ENCODE measurements at regions not wholly inside any gene's neighbourhood (a gene's known extent, or its start where the extent isn't known, plus 50 kb on each side); places are given as distances from the start of the nearest gene placed in this dataset.
"Not testable (repeated sequence)": the region's sequence is repeated elsewhere in the genome, so short reads cannot be mapped to it uniquely, and the experiment has no call there.

GRCh38 chr12:84411031-84411430 lies 501.6 kb downstream of the SLC6A15 start:
- Histone ChIP-seq H3K36me3 (ENCODE audit: control insufficient read depth in 4 of 4, insufficient read depth in 3 of 4, low read depth in 1 of 4, low read length in 3 of 4) (no peaks in the 10 kb centered on the region), H3K9ac (ENCODE audit: low read depth in 1 of 2, low read length in 2 of 2) (no peak overlapping the region), H3K27ac (ENCODE audit: low read depth in 1 of 2, low read length in 2 of 2) (no peak overlapping the region), H3K9me3 (ENCODE audit: control insufficient read depth in 4 of 4, low read length in 3 of 4) (no peaks in the 10 kb centered on the region), H3K27me3 (ENCODE audit: control insufficient read depth in 4 of 4, insufficient read depth in 4 of 4, low read length in 3 of 4) (no peaks in the 10 kb centered on the region), H3K4me3 (ENCODE audit: low read depth in 1 of 3, low read length in 3 of 3) (no peak overlapping the region), H3K4me1 (ENCODE audit: control insufficient read depth in 4 of 4, insufficient read depth in 4 of 4, low read length in 3 of 4) (no peaks in the 10 kb centered on the region)
- WGBS, result 52% methylated on average over 3 of the region's 3 CpGs
- no peak for DNase-seq (ENCODE audit: low spot score)
- no peak for TF ChIP-seq YY1 (IDR thresholded peaks at IDR 0.05)
- TF ChIP-seq, protein P1, sequence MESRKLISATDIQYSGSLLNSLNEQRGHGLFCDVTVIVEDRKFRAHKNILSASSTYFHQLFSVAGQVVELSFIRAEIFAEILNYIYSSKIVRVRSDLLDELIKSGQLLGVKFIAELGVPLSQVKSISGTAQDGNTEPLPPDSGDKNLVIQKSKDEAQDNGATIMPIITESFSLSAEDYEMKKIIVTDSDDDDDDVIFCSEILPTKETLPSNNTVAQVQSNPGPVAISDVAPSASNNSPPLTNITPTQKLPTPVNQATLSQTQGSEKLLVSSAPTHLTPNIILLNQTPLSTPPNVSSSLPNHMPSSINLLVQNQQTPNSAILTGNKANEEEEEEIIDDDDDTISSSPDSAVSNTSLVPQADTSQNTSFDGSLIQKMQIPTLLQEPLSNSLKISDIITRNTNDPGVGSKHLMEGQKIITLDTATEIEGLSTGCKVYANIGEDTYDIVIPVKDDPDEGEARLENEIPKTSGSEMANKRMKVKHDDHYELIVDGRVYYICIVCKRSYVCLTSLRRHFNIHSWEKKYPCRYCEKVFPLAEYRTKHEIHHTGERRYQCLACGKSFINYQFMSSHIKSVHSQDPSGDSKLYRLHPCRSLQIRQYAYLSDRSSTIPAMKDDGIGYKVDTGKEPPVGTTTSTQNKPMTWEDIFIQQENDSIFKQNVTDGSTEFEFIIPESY (IDR thresholded peaks at IDR 0.05), result no peak
- no peak for TF ChIP-seq FOXA1 (IDR thresholded peaks at IDR 0.05)
- no peak for TF ChIP-seq GABPA (IDR thresholded peaks at IDR 0.05 in 1 of 2, conservative IDR thresholded peaks at IDR 0.05 in 1 of 2)
- no peak for TF ChIP-seq TAF1 (conservative IDR thresholded peaks at IDR 0.05)
- TF ChIP-seq HNF4G (IDR thresholded peaks at IDR 0.05), result no peak
- TF ChIP-seq NR2F2 (IDR thresholded peaks at IDR 0.05), result no peak
- TF ChIP-seq JUND (IDR thresholded peaks at IDR 0.05), result no peak
- TF ChIP-seq RAD21 (IDR thresholded peaks at IDR 0.05), result no peak
- no peak for TF ChIP-seq RXRA (IDR thresholded peaks at IDR 0.05)
- no peak for TF ChIP-seq FOXA2 (IDR thresholded peaks at IDR 0.05)
- no peak for TF ChIP-seq CTCF (IDR thresholded peaks at IDR 0.05; ENCODE audit: low read depth, low read length, missing input control)
- no peak for TF ChIP-seq SP1 (IDR thresholded peaks at IDR 0.05)
- TF ChIP-seq, protein P2, sequence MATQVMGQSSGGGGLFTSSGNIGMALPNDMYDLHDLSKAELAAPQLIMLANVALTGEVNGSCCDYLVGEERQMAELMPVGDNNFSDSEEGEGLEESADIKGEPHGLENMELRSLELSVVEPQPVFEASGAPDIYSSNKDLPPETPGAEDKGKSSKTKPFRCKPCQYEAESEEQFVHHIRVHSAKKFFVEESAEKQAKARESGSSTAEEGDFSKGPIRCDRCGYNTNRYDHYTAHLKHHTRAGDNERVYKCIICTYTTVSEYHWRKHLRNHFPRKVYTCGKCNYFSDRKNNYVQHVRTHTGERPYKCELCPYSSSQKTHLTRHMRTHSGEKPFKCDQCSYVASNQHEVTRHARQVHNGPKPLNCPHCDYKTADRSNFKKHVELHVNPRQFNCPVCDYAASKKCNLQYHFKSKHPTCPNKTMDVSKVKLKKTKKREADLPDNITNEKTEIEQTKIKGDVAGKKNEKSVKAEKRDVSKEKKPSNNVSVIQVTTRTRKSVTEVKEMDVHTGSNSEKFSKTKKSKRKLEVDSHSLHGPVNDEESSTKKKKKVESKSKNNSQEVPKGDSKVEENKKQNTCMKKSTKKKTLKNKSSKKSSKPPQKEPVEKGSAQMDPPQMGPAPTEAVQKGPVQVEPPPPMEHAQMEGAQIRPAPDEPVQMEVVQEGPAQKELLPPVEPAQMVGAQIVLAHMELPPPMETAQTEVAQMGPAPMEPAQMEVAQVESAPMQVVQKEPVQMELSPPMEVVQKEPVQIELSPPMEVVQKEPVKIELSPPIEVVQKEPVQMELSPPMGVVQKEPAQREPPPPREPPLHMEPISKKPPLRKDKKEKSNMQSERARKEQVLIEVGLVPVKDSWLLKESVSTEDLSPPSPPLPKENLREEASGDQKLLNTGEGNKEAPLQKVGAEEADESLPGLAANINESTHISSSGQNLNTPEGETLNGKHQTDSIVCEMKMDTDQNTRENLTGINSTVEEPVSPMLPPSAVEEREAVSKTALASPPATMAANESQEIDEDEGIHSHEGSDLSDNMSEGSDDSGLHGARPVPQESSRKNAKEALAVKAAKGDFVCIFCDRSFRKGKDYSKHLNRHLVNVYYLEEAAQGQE (IDR thresholded peaks at IDR 0.05), result no peak
- no peak for TF ChIP-seq MAX (IDR thresholded peaks at IDR 0.05)
- no peak for TF ChIP-seq EGR1 (IDR thresholded peaks at IDR 0.05; ENCODE audit: low read depth in 2 of 2)
- TF ChIP-seq ATF3 (IDR thresholded peaks at IDR 0.05), result no peak

DNA sequence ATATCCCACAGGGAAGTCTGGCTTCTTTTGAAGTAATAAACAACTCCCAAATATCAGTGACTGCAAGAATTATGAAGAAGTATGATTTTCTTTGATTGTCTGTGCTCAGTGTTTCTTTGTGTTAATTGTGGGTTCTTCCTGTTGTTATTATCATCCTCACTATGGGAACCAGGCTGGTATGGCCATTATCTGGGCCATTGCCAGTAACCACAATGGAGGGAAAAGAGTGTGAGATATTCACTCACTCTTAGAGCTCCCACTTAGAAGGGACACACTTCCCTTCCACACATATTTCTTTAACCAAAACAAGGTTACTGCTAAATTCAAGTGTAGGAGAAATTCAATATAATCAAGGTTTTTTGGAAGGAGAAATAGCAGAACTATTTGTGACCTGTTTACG lies 503.7 kb downstream of the SLC6A15 start:
- WGBS, result 92% methylated on average over 1 of the region's 1 CpG
- TF ChIP-seq MAX (IDR thresholded peaks at IDR 0.05), result no peak
- DNase-seq (ENCODE audit: low spot score), result no peak

DNA sequence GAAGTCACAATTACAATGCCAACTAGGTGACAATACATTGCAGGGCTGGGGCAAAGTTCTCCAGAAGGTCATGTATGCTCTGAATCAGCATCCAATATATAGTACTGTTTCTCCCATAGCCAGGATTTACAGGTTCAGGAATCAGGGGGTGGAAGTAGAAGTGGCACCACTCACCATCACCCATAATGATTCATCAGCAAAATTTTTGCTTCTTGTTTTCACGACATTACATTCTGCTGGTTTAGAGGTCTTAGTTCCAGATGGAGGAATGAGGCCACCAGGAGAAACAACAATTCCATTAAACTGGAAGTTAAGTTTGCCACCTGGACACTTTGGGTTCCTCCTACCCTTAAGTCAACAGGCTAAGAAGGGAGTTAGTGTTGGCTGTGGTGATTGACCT lies 505.9 kb downstream of the SLC6A15 start:
- not testable (repeated sequence) for H3K4me1 ChIP-seq (ENCODE audit: control insufficient read depth in 4 of 4, insufficient read depth in 4 of 4, low read length in 3 of 4); DNase-seq (ENCODE audit: low spot score); H3K4me3 ChIP-seq (ENCODE audit: low read depth in 1 of 3, low read length in 3 of 3); H3K36me3 ChIP-seq (ENCODE audit: control insufficient read depth in 4 of 4, insufficient read depth in 3 of 4, low read depth in 1 of 4, low read length in 3 of 4); H3K9me3 ChIP-seq (ENCODE audit: control insufficient read depth in 4 of 4, low read length in 3 of 4); H3K27me3 ChIP-seq (ENCODE audit: control insufficient read depth in 4 of 4, insufficient read depth in 4 of 4, low read length in 3 of 4); H3K27ac ChIP-seq (ENCODE audit: low read depth in 1 of 2, low read length in 2 of 2); H3K9ac ChIP-seq (ENCODE audit: low read depth in 1 of 2, low read length in 2 of 2)
- 80% methylated on average over 1 of the region's 1 CpG for WGBS

More for the DNA sequence above, 503.7 kb downstream of the SLC6A15 start:
- Histone ChIP-seq H3K9ac (ENCODE audit: low read depth in 1 of 2, low read length in 2 of 2) (no peak overlapping the region), H3K4me3 (ENCODE audit: low read depth in 1 of 3, low read length in 3 of 3) (no peak overlapping the region), H3K27ac (ENCODE audit: low read depth in 1 of 2, low read length in 2 of 2) (no peak overlapping the region), H3K27me3 (ENCODE audit: control insufficient read depth in 4 of 4, insufficient read depth in 4 of 4, low read length in 3 of 4) (no peaks in the 10 kb centered on the region), H3K4me1 (ENCODE audit: control insufficient read depth in 4 of 4, insufficient read depth in 4 of 4, low read length in 3 of 4) (no peaks in the 10 kb centered on the region), H3K9me3 (ENCODE audit: control insufficient read depth in 4 of 4, low read length in 3 of 4) (no peaks in the 10 kb centered on the region), H3K36me3 (ENCODE audit: control insufficient read depth in 4 of 4, insufficient read depth in 3 of 4, low read depth in 1 of 4, low read length in 3 of 4) (no peaks in the 10 kb centered on the region)
